ENCODE measurements at regions not wholly inside any gene's neighbourhood (a gene's known extent, or its start where the extent isn't known, plus 50 kb on each side); places are given as distances from the start of the nearest gene placed in this dataset.
A peak's percentile ranks its signal among the peaks of the same experiment; 100 is the strongest.

- intact Hi-C loops (cut with DNase I), result no loop called here
- no peaks in the 10 kb centered on the region for H3K36me3 ChIP-seq
- H3K4me1 ChIP-seq, result peaks cover 40% of the 10 kb centered on the region
- no peak for DNase-seq (ENCODE audit: extremely low spot score in 2 of 2)
- TF ChIP-seq POLR2A (IDR thresholded peaks at IDR 0.05), result no peak
- TF ChIP-seq, protein P1, sequence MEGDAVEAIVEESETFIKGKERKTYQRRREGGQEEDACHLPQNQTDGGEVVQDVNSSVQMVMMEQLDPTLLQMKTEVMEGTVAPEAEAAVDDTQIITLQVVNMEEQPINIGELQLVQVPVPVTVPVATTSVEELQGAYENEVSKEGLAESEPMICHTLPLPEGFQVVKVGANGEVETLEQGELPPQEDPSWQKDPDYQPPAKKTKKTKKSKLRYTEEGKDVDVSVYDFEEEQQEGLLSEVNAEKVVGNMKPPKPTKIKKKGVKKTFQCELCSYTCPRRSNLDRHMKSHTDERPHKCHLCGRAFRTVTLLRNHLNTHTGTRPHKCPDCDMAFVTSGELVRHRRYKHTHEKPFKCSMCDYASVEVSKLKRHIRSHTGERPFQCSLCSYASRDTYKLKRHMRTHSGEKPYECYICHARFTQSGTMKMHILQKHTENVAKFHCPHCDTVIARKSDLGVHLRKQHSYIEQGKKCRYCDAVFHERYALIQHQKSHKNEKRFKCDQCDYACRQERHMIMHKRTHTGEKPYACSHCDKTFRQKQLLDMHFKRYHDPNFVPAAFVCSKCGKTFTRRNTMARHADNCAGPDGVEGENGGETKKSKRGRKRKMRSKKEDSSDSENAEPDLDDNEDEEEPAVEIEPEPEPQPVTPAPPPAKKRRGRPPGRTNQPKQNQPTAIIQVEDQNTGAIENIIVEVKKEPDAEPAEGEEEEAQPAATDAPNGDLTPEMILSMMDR (IDR thresholded peaks at IDR 0.05), result no peak
- TF ChIP-seq POLR2AphosphoS5 (IDR thresholded peaks at IDR 0.05; ENCODE audit: insufficient read depth in 1 of 2, low read depth in 1 of 2), result no peak
- no peak overlapping the region for H3K4me3 ChIP-seq
- no peaks in the 10 kb centered on the region for H3K27me3 ChIP-seq
- no peaks in the 10 kb centered on the region for H3K9me3 ChIP-seq
- peak overlapping the region; percentile 59 for H3K27ac ChIP-seq
Measured at GRCh38 chr2:62303788-62304187, 107.9 kb downstream of the B3GNT2 start.

GRCh38 chr2:62302631-62303435, 106.9 kb downstream of the B3GNT2 start:
- intact Hi-C loops (cut with DNase I), result no loop called here
- no peak for DNase-seq (ENCODE audit: extremely low spot score in 2 of 2)
- no peaks in the 10 kb centered on the region for H3K27me3 ChIP-seq
- H3K27ac ChIP-seq, result no peak overlapping the region
- peaks cover 36% of the 10 kb centered on the region for H3K4me1 ChIP-seq
- H3K4me3 ChIP-seq, result no peak overlapping the region
- H3K36me3 ChIP-seq, result no peaks in the 10 kb centered on the region
- TF ChIP-seq, protein P1 (IDR thresholded peaks at IDR 0.05), result no peak
- TF ChIP-seq POLR2A (IDR thresholded peaks at IDR 0.05), result no peak
- no peak for TF ChIP-seq POLR2AphosphoS5 (IDR thresholded peaks at IDR 0.05; ENCODE audit: insufficient read depth in 1 of 2, low read depth in 1 of 2)
- no peaks in the 10 kb centered on the region for H3K9me3 ChIP-seq

DNA sequence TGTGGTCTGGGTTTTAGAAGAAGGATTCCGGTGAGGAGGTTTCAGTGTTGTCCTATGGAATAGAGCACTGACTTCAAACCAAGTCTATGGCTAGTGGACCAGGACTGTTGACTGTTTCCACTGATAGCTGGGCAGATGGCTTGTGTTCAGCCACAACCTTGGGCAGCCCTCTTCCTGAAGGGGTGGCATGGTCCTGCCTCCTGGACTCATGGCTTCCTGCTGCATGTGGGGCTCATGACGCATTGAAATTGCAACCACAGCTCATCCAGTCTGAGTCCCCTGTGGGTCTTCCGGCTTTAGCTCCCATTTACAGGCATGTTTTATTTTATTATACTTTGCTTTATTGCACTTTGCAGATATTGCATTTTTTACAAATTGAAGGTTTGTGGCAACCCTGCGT, 105.0 kb downstream of the B3GNT2 start:
- Histone ChIP-seq H3K4me3 (no peak overlapping the region), H3K36me3 (no peaks in the 10 kb centered on the region), H3K4me1 (peaks cover 17% of the 10 kb centered on the region), H3K27ac (no peak overlapping the region), H3K27me3 (no peaks in the 10 kb centered on the region), H3K9me3 (no peaks in the 10 kb centered on the region)
- intact Hi-C loops (cut with DNase I), result no loop called here
- TF ChIP-seq POLR2A (IDR thresholded peaks at IDR 0.05), result no peak
- TF ChIP-seq, protein P1 (IDR thresholded peaks at IDR 0.05), result no peak
- TF ChIP-seq POLR2AphosphoS5 (IDR thresholded peaks at IDR 0.05; ENCODE audit: insufficient read depth in 1 of 2, low read depth in 1 of 2), result no peak
- no peak for DNase-seq (ENCODE audit: extremely low spot score in 2 of 2)

GRCh38 chr2:62297624-62298010, 101.7 kb downstream of the B3GNT2 start:
- H3K4me1 ChIP-seq, result peaks cover 20% of the 10 kb centered on the region
- no peaks in the 10 kb centered on the region for H3K27me3 ChIP-seq
- TF ChIP-seq POLR2AphosphoS5 (IDR thresholded peaks at IDR 0.05; ENCODE audit: insufficient read depth in 1 of 2, low read depth in 1 of 2) (no peak), POLR2A (IDR thresholded peaks at IDR 0.05) (no peak)
- TF ChIP-seq, protein P1 (IDR thresholded peaks at IDR 0.05), result no peak
- DNase-seq (ENCODE audit: extremely low spot score in 2 of 2), result no peak
- H3K27ac ChIP-seq, result no peak overlapping the region
- intact Hi-C loops (cut with DNase I), result no loop called here
- H3K36me3 ChIP-seq, result no peaks in the 10 kb centered on the region
- no peaks in the 10 kb centered on the region for H3K9me3 ChIP-seq
- H3K4me3 ChIP-seq, result no peak overlapping the region
